HL-60/S4 treated with phorbol 12-myristate 13-acetate at 8.2 ng/mL for 4 days and 3 days (cell line): ENCODE measurements at regions not wholly inside any gene's neighbourhood (a gene's known extent, or its start where the extent isn't known, plus 50 kb on each side); places are given as distances from the start of the nearest gene placed in this dataset.

ENCODE experiments used
- in situ Hi-C: fragments of 300-500 bp; cut with MboI; formaldehyde crosslinking; loops from 2 replicates; pipeline ENCODE4 v1.15.0; 2022; ENCODE audit warnings: low sequenced_read_pairs

DNA sequence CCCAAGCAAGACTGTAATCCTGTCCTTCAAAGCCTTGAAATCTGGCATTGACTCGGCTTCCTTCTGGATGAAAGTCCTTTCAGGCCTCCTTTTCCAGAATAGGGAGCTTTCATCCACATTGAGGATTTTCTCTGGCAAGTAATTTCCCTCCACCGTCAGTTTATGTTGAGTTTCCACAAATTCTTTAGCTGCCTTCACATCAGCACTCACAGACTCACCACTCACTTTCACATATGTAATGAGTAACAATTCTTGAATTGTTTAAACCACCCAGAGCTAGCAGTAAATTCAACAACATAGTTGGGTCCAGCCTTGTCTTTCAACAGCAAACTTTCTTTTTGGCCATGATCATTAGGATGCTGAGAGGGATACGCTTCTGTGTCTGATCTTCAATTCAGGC lies 84.3 kb upstream of the PRDM11 start:
- in situ Hi-C loops: no loop called here

DNA sequence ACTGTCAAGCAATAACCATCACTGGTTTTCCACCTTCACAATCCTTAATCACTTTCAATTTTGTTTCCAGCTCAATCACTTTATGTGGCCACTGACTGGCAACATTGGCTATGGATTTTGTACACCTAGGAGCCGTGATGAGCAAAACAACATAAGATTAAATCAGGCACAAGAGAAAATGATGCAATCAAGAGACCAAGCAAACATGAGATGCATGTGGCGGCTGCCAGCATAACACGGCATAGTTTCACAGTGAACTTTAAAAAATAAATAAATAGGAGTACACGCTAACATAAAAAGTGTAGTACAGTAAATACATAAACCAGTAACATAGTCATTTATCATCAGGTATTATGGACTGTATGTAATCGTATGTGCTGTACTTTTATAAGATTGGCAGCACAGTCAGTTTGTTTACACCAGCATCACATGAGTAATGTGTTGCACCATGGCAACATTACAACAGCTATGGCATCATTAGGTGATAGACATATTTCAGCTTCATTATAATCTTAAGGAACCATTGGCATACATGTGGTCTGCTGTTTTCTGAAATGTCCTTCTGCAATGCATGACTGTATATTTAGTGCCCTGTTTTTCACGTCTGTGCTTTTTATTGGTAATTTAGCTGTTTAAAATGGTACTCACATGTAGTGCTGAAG lies 83.3 kb upstream of the PRDM11 start:
- in situ Hi-C loops: no loop called here

DNA sequence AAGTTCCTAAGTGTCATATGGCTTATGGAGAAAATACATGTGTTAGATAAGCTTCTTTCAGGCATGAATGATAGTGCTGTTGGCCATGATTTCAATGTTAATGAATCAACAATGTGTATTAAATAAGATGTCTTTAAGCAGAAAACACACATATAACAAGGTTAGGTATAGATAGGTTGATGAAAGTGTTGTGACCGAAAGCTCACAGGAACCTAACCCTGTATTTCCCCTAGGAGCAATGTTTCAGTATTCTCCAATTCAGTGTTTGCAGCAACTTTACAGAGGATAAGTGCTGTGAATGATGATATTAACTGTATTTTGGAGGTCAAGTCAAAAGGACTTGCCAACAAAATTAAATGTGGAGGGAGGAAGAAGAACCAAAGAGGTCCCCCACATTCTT lies 82.8 kb upstream of the PRDM11 start:
- in situ Hi-C loops: no loop called here

DNA sequence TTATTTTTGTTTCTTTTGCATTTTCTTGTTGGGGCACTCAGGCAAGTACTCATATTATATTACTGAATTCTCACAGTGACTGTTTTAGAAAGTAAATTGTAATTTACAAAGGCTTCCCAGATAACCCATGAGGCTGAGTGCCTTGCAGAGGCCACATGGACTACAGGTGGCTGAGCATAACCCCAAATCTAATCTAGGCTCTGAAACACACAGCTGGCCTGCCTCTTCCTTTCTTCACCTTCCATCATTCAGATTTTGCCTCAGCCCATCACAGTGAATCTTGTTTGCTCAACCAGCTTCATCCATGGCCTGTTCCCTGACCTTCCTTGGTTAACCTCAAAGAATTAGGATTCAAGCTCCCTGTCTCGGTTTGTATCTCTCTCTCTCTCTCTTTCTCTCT lies 78.5 kb upstream of the PRDM11 start:
- in situ Hi-C loops: no loop called here

DNA sequence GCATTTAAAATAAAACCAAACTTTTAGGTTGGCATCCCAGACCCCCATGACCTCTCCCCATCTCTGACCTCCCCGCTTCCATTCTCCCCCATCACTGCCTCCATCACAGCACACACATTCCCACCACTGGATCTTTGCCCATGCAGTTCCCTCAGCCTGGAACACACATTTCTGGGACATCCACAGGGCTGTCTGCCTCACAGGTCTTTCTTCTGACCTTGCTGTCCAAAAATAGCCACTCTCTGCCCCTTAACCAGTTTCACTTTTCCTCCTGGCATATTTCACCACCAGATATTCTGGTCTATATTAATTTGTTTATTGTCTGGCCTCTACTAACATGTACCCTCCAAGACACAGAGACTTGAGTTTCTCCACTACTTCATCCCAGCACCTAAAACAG lies 75.2 kb upstream of the PRDM11 start:
- in situ Hi-C loops: no loop called here

DNA sequence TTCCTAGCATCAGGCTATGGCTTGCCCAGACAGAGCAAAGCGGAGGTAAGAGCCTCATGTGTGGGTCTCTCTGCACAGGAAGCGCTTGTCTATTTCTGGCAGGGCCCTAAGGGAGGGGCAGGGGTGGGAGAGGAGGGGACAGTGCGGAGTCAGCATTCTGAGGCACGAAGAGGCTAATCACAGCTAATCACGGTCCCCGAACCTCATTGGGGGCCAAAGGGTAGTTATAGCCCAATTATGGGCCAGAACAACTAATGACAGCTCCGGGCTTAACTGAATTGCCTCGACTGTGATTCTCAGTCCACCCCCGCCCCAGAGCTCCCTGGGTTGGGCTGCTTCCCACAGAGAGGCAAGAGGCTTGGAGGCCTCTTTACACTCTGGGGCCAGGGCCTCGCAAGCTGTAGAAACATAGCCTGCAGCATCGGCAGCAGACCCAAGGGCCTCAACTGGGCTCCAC lies 72.7 kb upstream of the PRDM11 start:
- in situ Hi-C loops: no loop called here

DNA sequence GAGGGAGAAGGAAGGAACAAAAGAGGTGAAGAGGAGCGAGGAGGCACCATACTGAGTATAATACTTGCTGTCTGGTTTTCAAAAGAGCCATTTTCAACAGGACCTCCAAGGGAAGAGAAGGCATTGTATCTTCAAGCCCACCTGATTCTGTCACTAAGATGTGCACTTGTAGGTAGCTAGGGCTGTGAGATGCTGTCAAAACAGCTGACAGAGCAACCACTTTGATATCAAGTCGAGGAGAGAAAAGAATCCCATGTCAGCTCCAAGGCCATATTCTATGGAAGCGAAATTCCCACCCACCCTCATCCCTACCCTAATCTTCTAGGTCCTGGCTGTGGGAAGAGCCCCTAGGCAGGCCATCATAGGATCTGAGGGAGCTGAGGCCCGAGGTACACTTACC lies 70.9 kb upstream of the PRDM11 start:
- in situ Hi-C loops: loop anchor here (25.0 kb wide), 1 partner anchor 463 kb away; no protein-coding TSS in a partner anchor

DNA sequence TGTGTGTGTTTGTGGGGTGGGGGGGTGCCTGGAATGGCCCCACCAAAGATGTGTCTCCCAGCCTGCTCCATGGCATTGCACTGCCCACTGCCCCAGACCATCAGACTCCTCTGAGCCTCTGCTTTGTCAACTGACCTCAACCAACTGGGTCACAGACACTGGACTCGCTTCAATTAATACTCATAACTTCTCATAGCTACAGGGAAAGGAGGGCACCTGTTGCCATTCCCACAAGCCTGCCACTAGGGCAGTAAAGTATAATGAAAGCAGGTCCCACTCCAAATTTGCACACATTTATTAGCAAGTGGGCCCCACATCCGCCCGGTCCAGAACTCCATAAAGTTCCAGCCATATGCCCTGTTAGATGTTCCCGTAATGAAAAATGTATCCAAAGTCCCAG lies 70.5 kb upstream of the PRDM11 start:
- in situ Hi-C loops: loop anchor here (25.0 kb wide), 1 partner anchor 464 kb away; no protein-coding TSS in a partner anchor

DNA sequence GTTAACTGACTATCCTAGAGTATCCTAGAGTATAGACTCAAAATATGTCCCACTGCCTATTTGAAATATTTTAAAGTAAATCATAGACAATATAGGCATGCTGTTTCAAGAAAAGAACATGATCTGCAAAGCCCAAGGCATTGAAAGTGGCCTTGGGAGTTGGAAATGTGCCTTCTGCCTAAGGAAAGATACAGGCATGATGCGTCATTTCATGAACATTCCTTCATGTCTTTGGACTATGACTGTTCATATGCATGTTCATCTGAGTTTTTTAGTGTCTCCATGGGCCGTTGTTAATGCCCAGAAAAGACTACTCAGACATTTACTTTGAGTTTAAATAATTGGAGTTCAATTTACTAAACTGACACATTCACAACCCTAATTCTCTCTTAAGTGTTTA lies 69.7 kb upstream of the PRDM11 start:
- in situ Hi-C loops: loop anchor here (25.0 kb wide), 1 partner anchor 464 kb away; no protein-coding TSS in a partner anchor

DNA sequence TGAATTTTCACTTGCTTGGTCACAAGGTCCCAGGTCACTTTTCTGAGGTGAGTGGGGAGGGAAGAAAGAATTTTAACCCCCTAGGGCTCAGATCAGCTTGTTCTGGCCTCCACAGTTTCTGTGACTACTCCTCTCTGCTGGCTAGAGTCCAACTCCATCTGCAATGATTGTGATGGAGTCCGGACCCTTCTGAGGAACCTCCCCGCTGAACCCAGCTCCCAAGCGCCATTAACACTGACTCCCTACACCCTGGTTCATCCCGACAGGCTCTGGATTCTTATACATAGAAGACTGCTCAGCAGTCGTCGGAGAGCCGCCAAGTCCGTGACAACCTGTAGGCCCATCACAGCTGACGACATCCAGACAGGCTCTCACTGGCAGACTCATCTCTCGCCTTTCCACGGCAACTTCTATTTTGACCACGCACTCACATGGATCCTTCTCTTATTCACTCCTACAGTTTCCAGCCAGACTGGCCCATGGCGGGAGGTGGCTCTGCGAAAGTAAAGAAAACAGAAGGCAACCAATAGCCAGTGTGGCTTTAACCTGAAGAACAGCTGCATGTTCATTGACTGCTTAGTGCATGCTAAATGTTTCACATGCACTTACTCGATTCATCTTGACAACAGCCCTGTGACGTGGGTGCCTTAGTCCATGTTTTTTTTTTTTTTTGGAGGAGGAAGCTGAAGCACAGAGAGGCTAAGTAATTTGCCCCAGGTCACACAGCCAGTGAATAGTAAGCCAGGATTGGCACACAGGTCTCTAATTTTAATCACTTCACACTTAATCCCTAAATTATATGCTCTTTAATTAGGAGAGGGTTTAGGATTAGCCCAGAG lies 68.0 kb upstream of the PRDM11 start:
- in situ Hi-C loops: loop anchor here (25.0 kb wide), 1 partner anchor 466 kb away; no protein-coding TSS in a partner anchor

DNA sequence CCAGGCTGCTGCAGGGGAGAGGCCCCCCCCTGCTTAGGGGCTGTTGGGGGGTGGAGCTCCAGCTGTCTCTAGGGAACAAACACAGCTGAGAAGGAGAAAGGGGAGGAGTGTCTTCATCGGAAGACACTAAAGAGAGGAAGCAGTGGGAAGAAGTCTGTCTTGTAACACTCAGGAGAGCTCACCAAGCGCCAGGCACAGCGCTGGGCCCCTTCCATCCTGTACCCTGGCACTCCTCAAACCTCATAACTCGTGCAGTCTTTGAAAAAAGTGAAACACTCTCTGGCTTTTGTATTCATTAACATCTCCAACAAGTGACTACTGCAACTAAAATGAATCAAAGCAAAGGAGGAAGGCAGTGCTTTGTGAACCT lies 67.4 kb upstream of the PRDM11 start:
- in situ Hi-C loops: loop anchor here (25.0 kb wide), 1 partner anchor 467 kb away; no protein-coding TSS in a partner anchor

DNA sequence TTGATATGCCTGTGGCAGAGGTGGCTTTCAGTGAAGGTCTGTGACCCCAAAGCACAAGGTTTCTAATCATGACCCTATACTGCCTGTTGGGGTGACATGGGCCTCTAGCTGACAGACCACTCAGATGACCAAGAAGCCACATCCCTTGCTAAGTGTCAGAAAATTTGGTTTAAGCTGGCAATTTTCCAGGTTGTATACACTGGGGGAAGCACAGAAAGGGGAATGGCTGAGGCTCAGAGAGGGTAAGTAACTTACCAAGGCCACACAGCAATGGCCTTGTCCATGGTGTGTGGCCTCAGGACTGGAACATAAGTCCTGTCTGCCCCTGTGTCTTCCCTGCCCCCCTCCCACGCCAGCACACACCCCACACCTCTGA lies 66.9 kb upstream of the PRDM11 start:
- in situ Hi-C loops: loop anchor here (25.0 kb wide), 1 partner anchor 467 kb away; no protein-coding TSS in a partner anchor

DNA sequence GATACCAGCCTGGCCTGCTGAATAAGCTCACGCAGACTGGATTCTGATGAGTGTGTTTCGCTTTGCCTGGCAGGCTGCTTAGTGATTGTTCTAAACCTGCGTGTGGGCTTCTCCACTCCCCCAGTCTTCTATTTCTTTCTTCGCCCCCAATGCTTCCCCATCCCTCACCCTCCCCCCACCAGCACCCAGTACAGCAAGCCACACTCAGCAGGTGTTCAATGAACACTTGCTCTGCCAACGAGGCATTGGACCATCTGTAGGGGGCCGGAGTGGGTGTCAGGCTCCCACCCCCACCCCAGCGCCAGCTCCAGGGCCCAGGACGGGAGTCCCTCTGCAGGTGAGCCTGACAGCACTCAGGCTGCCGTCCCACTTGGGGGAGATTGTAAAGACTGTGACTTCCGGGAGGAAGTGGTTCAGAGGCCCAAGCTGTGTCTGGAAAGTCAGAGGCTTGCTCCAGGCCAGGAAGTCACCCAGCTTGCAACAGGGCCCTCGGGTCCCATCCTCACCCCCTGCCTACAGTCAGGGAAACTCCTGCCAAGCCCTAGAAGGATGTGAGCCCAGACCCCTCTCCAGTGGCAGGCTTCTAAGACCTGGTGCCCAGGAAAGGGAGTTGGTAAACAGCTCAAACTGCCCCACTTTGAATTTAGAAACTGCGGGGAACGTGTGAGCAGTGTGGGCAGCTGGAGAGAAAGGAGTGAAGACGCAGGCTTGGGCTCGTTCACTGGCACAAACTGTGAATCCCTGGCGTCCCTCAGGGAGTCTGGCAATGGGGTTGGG lies 66.3 kb upstream of the PRDM11 start:
- in situ Hi-C loops: loop anchor here (25.0 kb wide), 1 partner anchor 468 kb away; no protein-coding TSS in a partner anchor

DNA sequence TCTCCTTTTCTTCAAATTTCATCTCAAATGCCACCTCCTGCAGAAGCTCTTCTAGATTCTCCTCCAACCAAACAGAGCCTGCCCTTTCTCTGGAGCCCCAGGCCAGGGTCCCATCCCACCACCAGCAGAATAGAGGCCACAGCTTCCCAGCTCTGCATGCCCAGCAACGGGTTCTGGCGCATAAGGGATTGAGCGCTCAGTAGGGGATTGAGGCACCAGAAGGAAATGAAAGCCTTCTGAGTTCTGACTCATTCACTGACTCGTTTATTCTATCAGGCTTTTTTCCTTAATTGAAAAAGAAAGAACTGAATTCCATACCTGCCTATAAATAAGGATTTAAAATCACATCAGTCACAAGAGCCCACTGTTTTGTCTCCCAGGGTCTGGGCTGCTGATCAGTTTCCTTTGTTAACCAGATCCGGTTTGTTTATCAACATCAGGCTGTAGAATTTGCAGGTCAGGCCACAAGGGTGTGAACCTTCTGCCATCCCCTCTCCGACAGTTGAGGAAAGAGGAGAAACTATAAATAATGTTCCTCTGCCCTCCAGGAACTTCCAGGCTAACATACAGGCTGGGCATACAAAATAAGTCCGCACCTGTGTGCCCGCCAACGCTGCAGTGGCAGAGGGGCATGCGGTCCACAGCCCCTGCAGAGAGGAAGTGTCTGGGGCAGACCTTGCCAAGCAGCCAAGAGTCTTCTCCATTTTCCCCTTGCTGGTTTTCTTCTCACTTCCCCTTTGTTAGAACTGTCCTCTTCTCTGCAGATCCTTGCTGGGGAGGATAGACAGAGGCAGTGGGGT lies 63.5 kb upstream of the PRDM11 start:
- in situ Hi-C loops: loop anchor here (25.0 kb wide), 1 partner anchor 471 kb away; no protein-coding TSS in a partner anchor

DNA sequence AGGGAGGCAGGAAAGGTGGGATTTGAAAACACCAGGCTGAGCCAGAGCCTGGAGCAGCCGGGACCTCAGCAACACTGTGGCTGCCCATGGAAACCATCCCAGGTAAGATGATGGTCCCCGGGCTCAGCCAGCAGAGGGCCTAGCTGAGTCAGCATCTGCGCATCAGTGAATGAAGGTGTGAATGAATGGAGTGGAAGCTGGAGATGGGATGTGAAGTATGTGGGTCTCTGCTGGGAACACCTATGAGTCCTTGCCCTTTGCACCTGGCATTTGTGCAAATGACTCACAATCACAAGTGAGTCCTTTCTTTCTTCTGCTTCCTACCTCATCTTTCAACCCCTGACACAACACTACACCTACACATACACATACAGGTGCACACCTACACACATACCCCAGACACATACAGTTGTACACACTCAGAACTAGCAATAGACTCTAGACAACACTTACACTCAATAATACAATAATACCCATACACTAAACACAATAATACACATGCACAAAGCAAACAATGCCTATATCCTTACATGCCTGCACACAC lies 62.8 kb upstream of the PRDM11 start:
- in situ Hi-C loops: loop anchor here (25.0 kb wide), 1 partner anchor 471 kb away; no protein-coding TSS in a partner anchor

DNA sequence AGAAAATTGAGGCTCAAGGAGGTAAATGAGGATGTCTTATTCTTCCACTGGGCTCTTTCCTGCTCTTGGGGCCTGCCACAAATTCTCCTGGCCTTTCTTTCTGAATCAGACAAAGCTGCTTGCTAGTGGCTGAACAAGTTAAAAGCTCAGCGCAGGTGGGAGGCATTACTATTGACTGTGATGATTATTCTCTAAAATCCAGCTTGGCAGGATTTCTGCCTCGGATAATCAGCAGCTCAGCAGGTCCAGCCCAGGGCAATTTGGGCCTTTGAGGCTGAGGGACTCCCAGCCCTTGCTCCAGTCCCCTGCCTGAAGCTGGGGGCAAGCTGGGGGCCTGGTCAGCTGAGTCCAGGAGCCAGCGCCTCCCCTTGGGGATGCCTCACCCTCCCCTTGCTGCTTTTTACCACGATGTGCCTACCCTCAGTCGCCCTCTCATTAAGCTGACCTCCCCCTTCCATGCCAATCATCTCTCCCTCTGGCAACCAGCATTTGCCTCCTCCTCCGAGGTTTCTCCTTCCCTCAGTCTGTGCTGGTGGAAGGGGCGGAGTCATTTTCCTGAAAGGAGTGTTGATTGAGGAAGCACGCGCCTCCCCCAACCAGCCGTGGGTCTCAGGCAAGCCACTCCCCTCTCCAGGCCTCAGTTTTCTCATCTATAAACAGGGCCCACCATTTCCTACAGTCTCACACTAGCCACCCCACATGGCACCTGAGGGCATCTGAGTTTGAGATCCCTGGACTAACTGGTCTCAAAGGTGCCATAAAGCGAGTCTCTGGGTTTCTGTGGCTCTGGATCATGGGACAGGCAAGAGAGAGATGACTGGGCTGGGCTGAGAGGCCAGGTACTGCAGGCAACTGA lies 60.6 kb upstream of the PRDM11 start:
- in situ Hi-C loops: loop anchor here (25.0 kb wide), 1 partner anchor 474 kb away; no protein-coding TSS in a partner anchor

DNA sequence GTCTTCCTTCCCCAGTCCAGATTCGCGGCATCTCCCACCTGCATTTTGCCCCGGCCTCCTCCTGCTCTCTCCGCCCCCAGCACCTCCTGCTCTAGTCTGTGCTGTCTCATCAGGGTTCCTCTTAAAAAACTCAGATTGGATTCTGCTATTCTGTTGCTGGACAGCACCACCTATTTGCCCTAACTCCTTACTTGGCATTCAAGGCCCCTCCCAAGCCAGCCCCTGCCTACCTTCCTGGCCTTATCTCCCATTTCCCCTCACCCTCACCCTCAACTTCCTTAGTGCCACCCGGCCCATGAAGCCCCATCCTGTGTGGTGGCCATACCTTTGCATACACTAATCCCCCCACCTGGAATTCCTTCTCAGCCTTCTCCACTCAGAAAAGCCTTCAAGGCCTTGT lies 59.9 kb upstream of the PRDM11 start:
- in situ Hi-C loops: loop anchor here (25.0 kb wide), 1 partner anchor 474 kb away; no protein-coding TSS in a partner anchor

DNA sequence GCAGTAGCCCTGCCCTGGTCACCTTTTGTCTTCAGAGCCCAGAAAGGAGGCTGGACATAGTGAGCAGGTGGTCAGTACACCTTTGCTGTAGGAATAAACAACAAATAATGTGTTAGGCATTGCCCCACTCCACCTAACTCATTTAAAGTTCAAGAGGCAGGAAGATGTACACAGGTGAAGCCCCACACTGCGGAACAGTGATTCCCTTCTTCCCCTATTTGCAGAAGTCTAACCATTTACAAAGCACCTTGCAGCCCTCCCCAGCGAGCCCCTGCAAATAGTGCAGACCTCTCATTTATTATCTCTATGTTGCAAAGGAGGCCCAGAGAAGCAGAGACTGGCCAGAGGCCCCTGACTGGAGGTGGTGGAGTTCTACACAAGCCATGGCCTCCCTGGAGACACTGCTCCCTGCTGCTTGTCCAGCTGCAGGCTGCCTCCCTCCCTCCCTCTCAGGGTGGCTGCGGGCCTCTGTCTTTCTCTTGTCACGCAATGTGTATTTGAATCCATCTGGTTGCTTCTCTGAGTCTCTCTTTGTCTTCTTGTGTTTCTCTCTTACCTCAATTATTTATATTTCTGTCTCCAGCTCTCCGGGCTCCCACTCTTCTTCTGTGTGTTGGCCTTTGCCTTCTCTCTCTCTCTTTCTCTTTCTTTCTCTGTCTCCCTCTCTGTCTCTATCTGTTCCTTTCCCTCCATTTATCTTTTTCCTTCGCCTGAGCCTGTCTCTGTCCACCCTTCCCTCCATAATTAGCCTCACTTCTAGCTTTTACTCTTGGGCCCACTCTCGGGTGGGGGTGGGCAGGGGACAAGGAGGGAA lies 59.1 kb upstream of the PRDM11 start:
- in situ Hi-C loops: loop anchor here (25.0 kb wide), 1 partner anchor 475 kb away; no protein-coding TSS in a partner anchor
